ENCODE measurements at regions not wholly inside any gene's neighbourhood (a gene's known extent, or its start where the extent isn't known, plus 50 kb on each side); places are given as distances from the start of the nearest gene placed in this dataset.

DNA sequence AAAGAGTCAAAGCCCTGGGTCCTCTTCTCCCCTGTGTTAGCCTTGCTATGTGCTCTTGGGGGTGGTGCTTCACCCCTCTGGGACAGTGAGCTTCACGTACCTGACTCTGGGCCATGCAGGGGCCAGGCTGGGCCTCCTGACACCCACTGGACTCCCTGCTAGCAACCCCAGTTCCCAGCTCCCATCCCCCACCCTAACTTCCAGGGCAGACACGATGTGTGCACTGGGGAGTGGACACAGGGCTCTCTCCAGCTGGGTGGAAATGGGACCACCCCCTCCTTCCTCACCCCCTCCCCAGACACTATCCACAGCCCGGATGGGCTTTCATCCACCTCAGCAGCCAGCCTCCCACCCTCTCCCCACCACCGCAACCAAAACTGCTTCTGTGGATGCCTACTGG is 113.0 kb upstream of the ZNF479 start:
- TF ChIP-seq ZNF184 (tag by site-specific recombination; IDR thresholded peaks at IDR 0.05) (no peak), SETDB1 (IDR thresholded peaks at IDR 0.05; ENCODE audit: insufficient read length, low read length) (no peak), ZFHX2 (tag by site-specific recombination; conservative IDR thresholded peaks at IDR 0.05) (no peak), ZNF274 (IDR thresholded peaks at IDR 0.05; ENCODE audit: low read length) (no peak), ZNF274 (tag by site-specific recombination; IDR thresholded peaks at IDR 0.05; ENCODE audit: borderline replicate concordance) (no peak), ZNF776 (tag by site-specific recombination; IDR thresholded peaks at IDR 0.05; ENCODE audit: borderline replicate concordance) (no peak), KLF16 (tag by site-specific recombination; IDR thresholded peaks at IDR 0.05) (no peak), OVOL3 (tag by site-specific recombination; IDR thresholded peaks at IDR 0.05) (no peak), ZBTB11 (tag by site-specific recombination; conservative IDR thresholded peaks at IDR 0.05; ENCODE audit: low read depth) (no peak), YY1 (tag by site-specific recombination; IDR thresholded peaks at IDR 0.05) (no peak)
- TF ChIP-seq, protein P1, sequence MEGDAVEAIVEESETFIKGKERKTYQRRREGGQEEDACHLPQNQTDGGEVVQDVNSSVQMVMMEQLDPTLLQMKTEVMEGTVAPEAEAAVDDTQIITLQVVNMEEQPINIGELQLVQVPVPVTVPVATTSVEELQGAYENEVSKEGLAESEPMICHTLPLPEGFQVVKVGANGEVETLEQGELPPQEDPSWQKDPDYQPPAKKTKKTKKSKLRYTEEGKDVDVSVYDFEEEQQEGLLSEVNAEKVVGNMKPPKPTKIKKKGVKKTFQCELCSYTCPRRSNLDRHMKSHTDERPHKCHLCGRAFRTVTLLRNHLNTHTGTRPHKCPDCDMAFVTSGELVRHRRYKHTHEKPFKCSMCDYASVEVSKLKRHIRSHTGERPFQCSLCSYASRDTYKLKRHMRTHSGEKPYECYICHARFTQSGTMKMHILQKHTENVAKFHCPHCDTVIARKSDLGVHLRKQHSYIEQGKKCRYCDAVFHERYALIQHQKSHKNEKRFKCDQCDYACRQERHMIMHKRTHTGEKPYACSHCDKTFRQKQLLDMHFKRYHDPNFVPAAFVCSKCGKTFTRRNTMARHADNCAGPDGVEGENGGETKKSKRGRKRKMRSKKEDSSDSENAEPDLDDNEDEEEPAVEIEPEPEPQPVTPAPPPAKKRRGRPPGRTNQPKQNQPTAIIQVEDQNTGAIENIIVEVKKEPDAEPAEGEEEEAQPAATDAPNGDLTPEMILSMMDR (tag by site-specific recombination; IDR thresholded peaks at IDR 0.05) = no peak

Measured in HEK293 (cell line).